Erythroblast (primary cell): ENCODE measurements at regions not wholly inside any gene's neighbourhood (a gene's known extent, or its start where the extent isn't known, plus 50 kb on each side); places are given as distances from the start of the nearest gene placed in this dataset.

Source experiments
- GATA1 ChIP-seq: IDR thresholded peaks from 2 replicates; pipeline ENCODE4 v1.6.1; 2011; ENCODE audit warnings: low read depth, mild to moderate bottlenecking, control low read depth, low read length, moderate library complexity
- POLR2A ChIP-seq: IDR thresholded peaks from 2 replicates; pipeline ENCODE4 v1.6.1; 2011; ENCODE audit warnings: mild to moderate bottlenecking, low read length

DNA sequence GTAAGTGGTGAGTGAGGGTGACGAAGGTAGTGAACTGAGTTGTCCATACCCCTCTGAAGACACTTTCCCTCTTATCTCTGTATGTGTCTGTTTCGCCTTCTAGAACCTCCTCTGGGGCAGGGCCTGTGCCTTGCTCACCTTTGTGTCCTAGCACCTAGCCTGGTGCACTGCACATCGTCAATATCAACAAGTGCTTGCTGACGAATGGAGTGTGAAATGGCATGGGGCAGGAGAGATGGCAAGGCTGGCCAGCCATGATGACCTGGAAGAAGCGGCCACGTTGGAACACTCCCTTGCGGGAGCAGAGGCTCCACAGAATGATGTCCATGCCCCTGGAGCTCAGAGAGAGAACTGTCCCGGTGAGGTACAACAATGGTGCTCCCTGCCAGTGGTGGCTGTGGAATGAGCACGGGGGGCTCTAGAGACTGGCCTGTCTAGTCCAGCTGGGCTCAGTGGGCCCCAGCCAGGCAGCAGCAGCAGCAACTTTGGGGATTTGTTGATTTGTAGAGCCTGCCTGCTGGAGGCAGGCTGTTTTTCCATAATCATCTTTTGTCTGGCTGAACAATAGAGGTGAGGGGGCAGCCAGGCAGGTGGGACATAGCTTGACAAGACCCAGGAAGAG lies 112.2 kb upstream of the PJA1 start:
- no peak for TF ChIP-seq POLR2A
- no peak for TF ChIP-seq GATA1
